ENCODE measurements at regions not wholly inside any gene's neighbourhood (a gene's known extent, or its start where the extent isn't known, plus 50 kb on each side); places are given as distances from the start of the nearest gene placed in this dataset.

GRCh38 chr13:63167699-63168337 is 1752.2 kb upstream of the PCDH20 start:
- DNase-seq (ENCODE audit: low read depth, low spot score) = no peak

- no peak for DNase-seq (ENCODE audit: low read depth, low spot score)
Observed at GRCh38 chr13:63166345-63166744, 1750.7 kb upstream of the PCDH20 start.

- DNase-seq (ENCODE audit: low read depth, low spot score) = no peak
Observed at GRCh38 chr13:63163903-63164302, 1748.3 kb upstream of the PCDH20 start.

DNA sequence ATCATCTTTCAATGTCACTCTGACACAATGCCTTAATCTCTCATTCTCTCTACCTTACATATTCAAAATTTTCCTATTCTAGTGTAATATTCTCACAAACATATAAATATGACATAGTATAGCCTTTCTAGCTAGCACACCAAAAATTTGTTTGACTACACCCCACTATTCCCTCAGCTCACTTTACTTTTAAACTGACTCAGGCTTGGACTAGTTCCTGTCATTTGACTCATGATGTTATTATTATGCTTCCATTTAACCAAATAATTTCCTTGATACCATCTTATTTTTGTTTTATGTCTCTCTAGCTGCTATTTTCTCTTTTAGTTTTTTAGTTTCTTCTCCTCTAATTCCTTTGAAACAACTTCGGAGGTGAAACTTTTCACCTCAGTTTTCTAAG is 1745.6 kb upstream of the PCDH20 start:
- DNase-seq (ENCODE audit: low read depth, low spot score) = no peak

DNA sequence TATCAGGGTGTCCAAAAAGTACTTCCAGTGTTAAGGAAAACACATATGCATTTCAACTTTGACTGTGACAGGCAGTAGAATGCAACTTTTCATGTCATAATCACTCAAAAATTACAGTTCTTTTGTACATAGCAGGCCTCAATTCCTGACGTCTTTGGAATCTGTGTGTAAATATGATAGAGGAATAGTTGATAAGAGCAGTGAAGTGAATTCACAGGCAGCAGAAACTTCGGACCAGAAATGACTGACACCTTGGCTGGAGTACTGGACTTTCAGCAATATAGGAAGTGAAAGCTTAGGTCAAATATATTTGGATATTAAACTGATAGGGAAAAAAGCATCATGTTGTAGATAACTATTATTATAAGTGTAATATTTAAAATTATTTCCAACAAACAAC is 1741.2 kb upstream of the PCDH20 start:
- DNase-seq (ENCODE audit: low read depth, low spot score) = no peak

DNA sequence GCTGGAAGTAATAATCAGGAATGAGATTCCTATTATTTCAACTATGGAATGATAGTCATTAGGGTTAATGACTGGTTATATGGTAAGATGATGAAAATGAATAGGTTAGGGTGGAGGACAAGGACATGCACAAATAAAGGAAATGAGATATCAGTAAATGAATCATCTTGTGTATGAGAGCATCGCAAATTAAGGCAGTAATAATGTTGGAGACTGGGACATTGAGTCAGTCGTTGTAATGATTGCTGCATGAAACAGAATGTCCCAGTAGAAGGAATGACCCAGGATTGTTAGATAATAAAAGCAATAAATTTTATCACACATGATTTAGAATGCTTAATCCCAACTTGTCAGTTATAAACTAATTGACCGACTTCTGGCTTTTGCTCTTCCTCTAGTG is 1733.7 kb upstream of the PCDH20 start:
- DNase-seq (ENCODE audit: low read depth, low spot score) = no peak

DNA sequence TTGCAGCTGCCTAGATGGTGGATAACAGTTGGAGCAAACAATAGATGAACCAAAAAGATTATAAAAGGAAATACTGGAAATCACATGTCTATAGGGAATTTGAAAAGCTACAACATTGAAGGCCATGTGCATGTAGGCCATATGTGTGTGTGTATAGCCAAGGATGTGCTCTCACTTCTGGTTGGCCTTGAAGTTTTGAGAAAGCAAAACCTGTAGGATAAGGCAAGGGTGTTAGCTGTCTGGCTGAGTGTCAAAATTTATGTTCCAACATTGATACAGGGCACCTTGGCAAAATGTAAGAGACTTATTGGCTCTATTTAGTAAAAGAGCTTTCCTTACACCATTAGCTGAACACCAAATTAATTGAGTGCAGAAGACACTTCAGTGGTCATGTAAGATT is 1723.6 kb upstream of the PCDH20 start:
- DNase-seq (ENCODE audit: low read depth, low spot score) = no peak

GRCh38 chr13:63129995-63130394 is 1714.3 kb upstream of the PCDH20 start:
- no peak for DNase-seq (ENCODE audit: low read depth, low spot score)

- DNase-seq (ENCODE audit: low read depth, low spot score) = no peak
Observed at GRCh38 chr13:63128716-63129115, 1713.1 kb upstream of the PCDH20 start.

GRCh38 chr13:63124863-63125262 is 1709.2 kb upstream of the PCDH20 start:
- no peak for DNase-seq (ENCODE audit: low read depth, low spot score)

DNA sequence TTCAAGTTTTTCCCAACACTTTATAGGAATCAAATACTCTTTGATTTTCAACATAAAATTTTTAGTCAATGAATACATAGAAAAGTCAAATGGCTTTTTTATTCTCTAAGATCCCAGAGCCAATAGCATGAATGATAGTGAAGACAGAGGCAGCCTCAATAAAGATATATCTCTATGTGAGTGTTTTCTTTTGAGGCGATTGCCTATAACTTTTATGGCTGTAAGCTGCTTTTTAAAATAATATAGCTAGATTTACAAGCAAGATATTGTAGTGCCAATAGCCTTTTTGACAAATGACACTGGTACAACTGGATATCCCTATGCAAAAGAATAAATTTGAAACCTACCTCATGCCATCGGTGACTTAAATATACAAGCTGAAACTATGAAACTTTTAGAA is 1705.2 kb upstream of the PCDH20 start:
- no peak for DNase-seq (ENCODE audit: low read depth, low spot score)

- no peak for DNase-seq (ENCODE audit: low read depth, low spot score)
Observed at GRCh38 chr13:63117710-63118109, 1702.1 kb upstream of the PCDH20 start.

- no peak for DNase-seq (ENCODE audit: low read depth, low spot score)
Observed at GRCh38 chr13:63112799-63113395, 1697.2 kb upstream of the PCDH20 start.

DNA sequence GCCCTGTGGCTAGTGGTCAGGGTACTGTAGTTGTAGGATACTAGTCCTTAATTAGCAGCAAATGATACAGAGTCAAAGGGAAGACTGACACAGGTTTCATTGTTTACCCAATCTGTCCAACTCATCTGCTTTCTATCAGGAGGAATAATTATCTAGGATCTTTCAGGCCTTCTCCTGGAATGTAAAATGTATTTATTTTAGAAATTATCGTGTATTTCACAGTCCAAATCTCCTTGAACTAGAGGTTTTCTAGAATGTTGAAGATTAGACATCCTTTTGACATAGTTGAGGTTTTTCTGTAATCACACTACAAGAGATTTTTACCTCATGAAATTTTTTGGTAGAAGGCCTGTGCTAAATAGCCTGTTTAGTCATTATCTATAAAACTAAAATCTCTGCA is 1694.8 kb upstream of the PCDH20 start:
- no peak for DNase-seq (ENCODE audit: low read depth, low spot score)

GRCh38 chr13:63107179-63107943 is 1691.7 kb upstream of the PCDH20 start:
- DNase-seq (ENCODE audit: low read depth, low spot score) = no peak

DNA sequence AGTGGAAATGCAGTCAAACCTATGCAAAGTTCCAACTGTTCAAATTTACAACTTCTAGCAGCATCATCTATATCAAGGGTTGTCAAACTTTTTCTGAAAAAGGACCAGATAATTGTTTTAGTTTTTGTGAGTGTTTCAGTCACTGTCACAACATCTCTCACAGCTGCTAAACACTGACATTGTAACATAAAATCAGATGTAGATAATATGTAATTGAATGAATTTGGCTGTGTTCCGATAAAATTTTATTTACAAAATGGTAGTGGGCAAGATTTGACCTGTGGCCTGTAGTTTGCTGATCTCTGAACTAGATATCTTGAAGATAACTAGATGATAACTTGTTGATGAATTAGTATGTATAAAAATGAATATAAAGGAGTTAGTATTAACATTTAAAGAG is 1679.1 kb upstream of the PCDH20 start:
- no peak for DNase-seq (ENCODE audit: low read depth, low spot score)

- no peak for DNase-seq (ENCODE audit: low read depth, low spot score)
Observed at GRCh38 chr13:63093907-63094469, 1678.3 kb upstream of the PCDH20 start.

- no peak for DNase-seq (ENCODE audit: low read depth, low spot score)
Observed at GRCh38 chr13:63092456-63092855, 1676.8 kb upstream of the PCDH20 start.

DNA sequence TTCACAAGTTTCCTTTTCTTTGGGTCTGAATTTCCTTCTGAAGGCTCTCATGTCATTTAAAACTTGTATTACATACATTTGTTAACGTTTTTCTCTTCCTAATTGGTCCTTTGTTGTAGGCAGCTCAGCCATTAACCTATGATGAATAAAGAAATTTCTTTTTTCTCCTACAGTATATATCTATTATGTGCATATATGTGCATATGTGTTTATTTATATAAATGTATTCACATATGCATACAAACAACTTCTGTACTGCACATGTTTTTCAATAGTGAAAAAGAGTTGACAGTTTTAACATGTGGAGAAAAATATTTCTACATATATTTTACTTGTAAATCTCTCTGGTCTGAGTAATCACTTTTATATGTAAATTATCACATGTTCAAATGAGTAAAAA is 1674.9 kb upstream of the PCDH20 start:
- DNase-seq (ENCODE audit: low read depth, low spot score) = no peak

- DNase-seq (ENCODE audit: low read depth, low spot score) = no peak
Observed at GRCh38 chr13:63088226-63088625, 1672.6 kb upstream of the PCDH20 start.

DNA sequence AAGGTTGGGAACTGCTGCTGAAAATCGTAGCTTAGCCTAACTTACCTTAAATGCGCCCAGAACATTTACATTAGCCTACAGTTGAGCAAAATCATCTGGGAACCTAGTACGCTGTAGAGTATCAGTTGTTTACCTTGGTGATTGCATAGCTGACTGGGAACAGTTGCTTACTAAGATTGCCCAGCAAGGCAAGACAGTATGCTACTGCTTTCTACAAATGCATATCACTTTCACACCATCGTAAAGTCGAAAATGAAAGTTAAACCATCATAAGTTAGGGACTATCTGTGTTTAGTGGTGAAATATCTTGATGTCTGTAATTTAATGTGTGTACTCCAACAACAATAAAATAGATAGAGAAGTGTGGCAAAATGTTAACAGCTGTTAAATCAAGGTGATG is 1670.6 kb upstream of the PCDH20 start:
- no peak for DNase-seq (ENCODE audit: low read depth, low spot score)

- no peak for DNase-seq (ENCODE audit: low read depth, low spot score)
Observed at GRCh38 chr13:63085851-63086250, 1670.2 kb upstream of the PCDH20 start.
